Prostate gland (tissue), 2 donors: ENCODE measurements at regions not wholly inside any gene's neighbourhood (a gene's known extent, or its start where the extent isn't known, plus 50 kb on each side); places are given as distances from the start of the nearest gene placed in this dataset.

Source experiments
- DNase-seq: peaks from one replicate; pipeline ENCODE4 v3.0.0-alpha.2; 2019; ENCODE audit warnings: low spot score
- H3K27ac ChIP-seq, 2 donors: fragments of 200-600 bp; sonication (generic); 2 replicates each; pipeline ENCODE4 v1.5.1; 2017 to 2019
- H3K27me3 ChIP-seq: fragments of 200-600 bp; sonication (generic); replicated peaks from 2 replicates; pipeline ENCODE4 v1.5.1; 2019; ENCODE audit not compliant: insufficient read depth
- H3K36me3 ChIP-seq, 2 donors: fragments of 200-600 bp; sonication (generic); 1 replicate in 1 of 2; 2 replicates in 1 of 2; pipeline versions ENCODE4 v1.5.1 to v1.8.1; 2017 to 2019
- H3K4me1 ChIP-seq: fragments of 200-600 bp; sonication (generic); replicated peaks from 2 replicates; pipeline ENCODE4 v1.5.1; 2019
- H3K4me3 ChIP-seq, 2 donors: fragments of 200-600 bp; sonication (generic); 2 replicates each; pipeline ENCODE4 v1.5.1; 2017 to 2019
- H3K9me3 ChIP-seq: fragments of 200-600 bp; sonication (generic); 2 replicates; pipeline ENCODE4 v1.5.1; 2017
- POLR2A ChIP-seq: fragments of 450-650 bp; IDR thresholded peaks from one replicate; pipeline ENCODE4 v1.6.1; 2016; ENCODE audit warnings: antibody characterized with exemption, mild to moderate bottlenecking
- POLR2AphosphoS5 ChIP-seq: sonication (generic); formaldehyde crosslinking; IDR thresholded peaks from one replicate; pipeline ENCODE4 v1.6.1; 2017; ENCODE audit warnings: antibody characterized with exemption
- WGBS: methylation state at CpG from one replicate; pipeline ENCODE4 v1.1.5; 2018; 5-methylcytosine and 5-hydroxymethylcytosine counted together
- intact Hi-C: fragments of 100-400 bp; cut with DNase I; formaldehyde crosslinking; loops from one replicate; pipeline ENCODE4 v1.14.2; 2022
- TF ChIP-seq, protein P1 (sequence below), 4 experiments: fragments of 200-600 bp in 2 of 4; fragments of 450-650 bp in 2 of 4; sonication (generic) in 2 of 4; IDR thresholded peaks; 1 replicate in 3 of 4; 2 replicates in 1 of 4; pipeline ENCODE4 v1.5.1; 2016 to 2019; ENCODE audit warnings: antibody characterized with exemption in 4 of 4, mild to moderate bottlenecking in 2 of 4, moderate library complexity in 2 of 4

DNA sequence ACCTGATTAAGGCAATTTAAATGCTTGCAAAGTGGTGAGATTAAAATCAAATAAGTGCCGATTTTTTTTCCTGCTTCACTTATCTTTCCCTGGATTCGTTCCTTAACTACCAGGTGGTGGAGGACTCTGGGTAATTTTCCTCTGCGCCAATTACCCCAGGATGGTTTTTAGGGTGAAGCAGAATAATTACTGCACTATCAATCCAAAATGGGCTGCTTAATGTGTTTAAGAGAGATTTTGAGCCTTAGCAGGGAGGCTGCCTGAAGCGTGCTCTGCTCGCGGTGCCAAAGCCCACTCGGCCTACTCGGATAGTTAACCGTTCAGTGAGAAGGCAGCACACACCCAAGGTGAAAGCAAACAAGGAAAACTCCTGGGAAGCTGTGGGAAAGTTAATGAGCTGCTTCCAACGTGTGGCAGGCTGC is 274.9 kb upstream of the LMO3 start:
- DNase-seq, result no peak
- H3K4me3 ChIP-seq, result no peak overlapping the region
- H3K4me1 ChIP-seq, result no peaks in the 10 kb centered on the region
- intact Hi-C loops, result no loop called here
- TF ChIP-seq POLR2A (no peak), POLR2AphosphoS5 (no peak)
- TF ChIP-seq, protein P1, sequence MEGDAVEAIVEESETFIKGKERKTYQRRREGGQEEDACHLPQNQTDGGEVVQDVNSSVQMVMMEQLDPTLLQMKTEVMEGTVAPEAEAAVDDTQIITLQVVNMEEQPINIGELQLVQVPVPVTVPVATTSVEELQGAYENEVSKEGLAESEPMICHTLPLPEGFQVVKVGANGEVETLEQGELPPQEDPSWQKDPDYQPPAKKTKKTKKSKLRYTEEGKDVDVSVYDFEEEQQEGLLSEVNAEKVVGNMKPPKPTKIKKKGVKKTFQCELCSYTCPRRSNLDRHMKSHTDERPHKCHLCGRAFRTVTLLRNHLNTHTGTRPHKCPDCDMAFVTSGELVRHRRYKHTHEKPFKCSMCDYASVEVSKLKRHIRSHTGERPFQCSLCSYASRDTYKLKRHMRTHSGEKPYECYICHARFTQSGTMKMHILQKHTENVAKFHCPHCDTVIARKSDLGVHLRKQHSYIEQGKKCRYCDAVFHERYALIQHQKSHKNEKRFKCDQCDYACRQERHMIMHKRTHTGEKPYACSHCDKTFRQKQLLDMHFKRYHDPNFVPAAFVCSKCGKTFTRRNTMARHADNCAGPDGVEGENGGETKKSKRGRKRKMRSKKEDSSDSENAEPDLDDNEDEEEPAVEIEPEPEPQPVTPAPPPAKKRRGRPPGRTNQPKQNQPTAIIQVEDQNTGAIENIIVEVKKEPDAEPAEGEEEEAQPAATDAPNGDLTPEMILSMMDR (IDR thresholded peaks at IDR 0.05), result no peak
- H3K9me3 ChIP-seq, result no peaks in the 10 kb centered on the region
- H3K27ac ChIP-seq, result no peak overlapping the region
- no peaks in the 10 kb centered on the region for H3K36me3 ChIP-seq
- no peaks in the 10 kb centered on the region for H3K27me3 ChIP-seq
- WGBS, result 25% methylated on average over 10 of the region's 10 CpGs

DNA sequence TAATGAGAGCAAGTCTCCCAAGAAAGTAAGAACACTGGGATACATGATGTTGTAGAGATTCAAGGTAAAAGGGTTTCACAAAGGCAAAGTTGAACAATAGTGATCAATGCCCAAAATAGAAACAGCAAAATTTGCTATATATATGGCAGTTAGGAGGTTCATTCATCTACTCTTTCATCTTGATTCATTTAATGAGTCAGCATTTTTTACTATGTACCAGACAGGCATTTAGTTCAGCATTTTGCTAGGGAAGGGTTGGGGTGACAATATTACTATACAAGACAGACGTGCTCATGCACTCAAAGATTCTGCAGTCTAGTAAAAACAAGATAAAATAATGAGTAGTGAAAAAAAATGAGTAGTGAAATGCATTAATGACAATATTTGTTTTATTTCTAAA is 264.9 kb upstream of the LMO3 start:
- no peak overlapping the region for H3K27ac ChIP-seq
- no peaks in the 10 kb centered on the region for H3K9me3 ChIP-seq
- H3K36me3 ChIP-seq, result no peaks in the 10 kb centered on the region
- TF ChIP-seq POLR2AphosphoS5 (no peak), POLR2A (no peak)
- TF ChIP-seq, protein P1 (IDR thresholded peaks at IDR 0.05), result no peak
- no peaks in the 10 kb centered on the region for H3K4me1 ChIP-seq
- WGBS, result 60% methylated on average over 1 of the region's 1 CpG
- no peak for DNase-seq
- H3K27me3 ChIP-seq, result no peaks in the 10 kb centered on the region
- no peak overlapping the region for H3K4me3 ChIP-seq
- intact Hi-C loops, result no loop called here

DNA sequence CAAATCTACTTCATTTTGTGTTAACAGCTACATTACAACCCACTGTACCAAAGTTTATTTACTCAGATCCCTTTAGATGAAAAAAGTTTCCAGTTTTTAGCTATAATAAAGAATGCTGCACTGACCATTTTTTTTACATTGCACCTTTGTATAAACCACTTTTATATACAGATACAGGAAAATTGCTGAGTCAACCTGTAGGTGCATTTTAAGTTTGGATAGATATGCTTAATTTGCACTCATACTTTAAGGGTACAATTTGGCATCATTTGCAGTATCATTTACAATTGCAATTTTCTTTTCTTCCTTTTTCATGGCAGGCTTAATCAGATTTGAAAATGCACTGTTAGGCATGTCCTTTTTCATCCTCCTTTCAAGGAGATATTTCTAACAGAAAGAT is 257.8 kb upstream of the LMO3 start:
- H3K36me3 ChIP-seq, result no peaks in the 10 kb centered on the region
- H3K27me3 ChIP-seq, result no peaks in the 10 kb centered on the region
- no peaks in the 10 kb centered on the region for H3K4me1 ChIP-seq
- intact Hi-C loops, result no loop called here
- DNase-seq, result no peak
- H3K9me3 ChIP-seq, result no peaks in the 10 kb centered on the region
- no peak overlapping the region for H3K4me3 ChIP-seq
- no peak overlapping the region for H3K27ac ChIP-seq
- TF ChIP-seq POLR2AphosphoS5, result no peak
- TF ChIP-seq POLR2A, result no peak
- TF ChIP-seq, protein P1 (IDR thresholded peaks at IDR 0.05), result no peak

DNA sequence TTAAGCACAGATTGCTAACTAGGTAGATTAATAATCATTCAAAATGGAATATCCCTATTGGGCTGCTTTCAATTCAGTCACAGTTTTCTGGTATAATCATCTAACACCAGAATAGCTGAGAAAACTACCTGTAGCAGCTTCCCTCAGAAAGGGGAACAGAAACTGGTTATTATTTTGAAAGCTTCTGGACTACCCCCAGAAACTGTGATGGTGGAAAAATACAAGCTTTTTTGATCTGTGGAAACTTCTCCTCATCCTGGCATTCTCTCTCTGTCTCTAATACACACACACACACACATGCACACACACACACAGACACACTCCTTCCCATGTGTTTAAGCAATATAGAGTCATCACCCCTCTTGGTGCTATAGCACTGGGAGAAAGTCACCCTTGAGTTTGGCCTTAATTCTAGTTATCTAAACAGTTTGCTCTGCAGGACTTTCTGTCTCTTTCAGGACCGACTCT is 251.5 kb upstream of the LMO3 start:
- intact Hi-C loops, result no loop called here
- Histone ChIP-seq H3K9me3 (no peaks in the 10 kb centered on the region), H3K4me1 (no peaks in the 10 kb centered on the region), H3K4me3 (no peak overlapping the region), H3K27ac (no peak overlapping the region), H3K36me3 (no peaks in the 10 kb centered on the region), H3K27me3 (no peaks in the 10 kb centered on the region)
- TF ChIP-seq POLR2AphosphoS5 (no peak), POLR2A (no peak)
- TF ChIP-seq, protein P1 (IDR thresholded peaks at IDR 0.05), result no peak
- DNase-seq, result no peak
- WGBS, result 72% methylated on average over 1 of the region's 1 CpG

DNA sequence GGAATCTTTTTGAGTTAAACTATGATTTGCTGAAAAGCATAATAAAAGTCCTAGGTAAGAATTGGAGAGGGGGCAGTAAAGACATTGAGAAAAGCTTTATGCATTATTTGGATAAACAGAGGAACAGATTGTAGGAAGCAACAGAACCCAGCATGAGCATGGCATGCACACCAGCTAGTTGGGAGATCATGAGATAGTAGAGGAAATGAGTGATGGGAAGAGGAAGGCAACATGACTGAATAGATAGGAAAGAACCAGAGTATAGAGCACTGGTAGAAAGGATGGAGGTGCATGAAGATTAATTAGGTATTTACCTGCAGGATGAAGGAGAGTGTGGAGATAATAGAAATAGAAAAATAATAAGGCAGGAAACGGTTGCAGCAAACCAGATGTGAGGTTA is 248.5 kb upstream of the LMO3 start:
- Histone ChIP-seq H3K36me3 (no peaks in the 10 kb centered on the region), H3K27ac (no peak overlapping the region), H3K27me3 (no peaks in the 10 kb centered on the region), H3K4me3 (no peak overlapping the region), H3K4me1 (no peaks in the 10 kb centered on the region), H3K9me3 (no peaks in the 10 kb centered on the region)
- WGBS, result 80% methylated on average over 1 of the region's 1 CpG
- TF ChIP-seq POLR2A, result no peak
- TF ChIP-seq, protein P1 (IDR thresholded peaks at IDR 0.05), result no peak
- no peak for TF ChIP-seq POLR2AphosphoS5
- no peak for DNase-seq
- intact Hi-C loops, result no loop called here
